ENCODE measurements at regions not wholly inside any gene's neighbourhood (a gene's known extent, or its start where the extent isn't known, plus 50 kb on each side); places are given as distances from the start of the nearest gene placed in this dataset.
"Not testable (repeated sequence)": the region's sequence is repeated elsewhere in the genome, so short reads cannot be mapped to it uniquely, and the experiment has no call there.

DNA sequence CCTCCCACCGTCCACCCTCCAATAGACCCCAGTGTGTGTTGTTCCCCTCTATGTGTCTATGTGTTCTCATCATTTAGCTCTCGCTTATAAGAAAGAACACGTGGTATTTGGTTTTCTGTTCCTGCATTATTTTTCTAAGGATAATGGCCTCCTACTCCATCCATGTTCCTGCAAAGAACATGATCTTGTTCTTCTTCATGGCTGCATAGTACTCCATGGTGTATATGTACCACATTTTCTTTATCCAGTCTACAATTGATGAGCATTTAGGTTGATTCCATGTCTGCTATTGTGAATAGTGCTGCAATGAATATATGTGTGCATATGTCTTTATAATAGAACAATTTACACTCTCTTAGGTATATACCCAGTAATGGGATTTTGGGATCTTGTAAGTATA lies 219.3 kb downstream of the FAM43A start:
- TF ChIP-seq, protein P1, sequence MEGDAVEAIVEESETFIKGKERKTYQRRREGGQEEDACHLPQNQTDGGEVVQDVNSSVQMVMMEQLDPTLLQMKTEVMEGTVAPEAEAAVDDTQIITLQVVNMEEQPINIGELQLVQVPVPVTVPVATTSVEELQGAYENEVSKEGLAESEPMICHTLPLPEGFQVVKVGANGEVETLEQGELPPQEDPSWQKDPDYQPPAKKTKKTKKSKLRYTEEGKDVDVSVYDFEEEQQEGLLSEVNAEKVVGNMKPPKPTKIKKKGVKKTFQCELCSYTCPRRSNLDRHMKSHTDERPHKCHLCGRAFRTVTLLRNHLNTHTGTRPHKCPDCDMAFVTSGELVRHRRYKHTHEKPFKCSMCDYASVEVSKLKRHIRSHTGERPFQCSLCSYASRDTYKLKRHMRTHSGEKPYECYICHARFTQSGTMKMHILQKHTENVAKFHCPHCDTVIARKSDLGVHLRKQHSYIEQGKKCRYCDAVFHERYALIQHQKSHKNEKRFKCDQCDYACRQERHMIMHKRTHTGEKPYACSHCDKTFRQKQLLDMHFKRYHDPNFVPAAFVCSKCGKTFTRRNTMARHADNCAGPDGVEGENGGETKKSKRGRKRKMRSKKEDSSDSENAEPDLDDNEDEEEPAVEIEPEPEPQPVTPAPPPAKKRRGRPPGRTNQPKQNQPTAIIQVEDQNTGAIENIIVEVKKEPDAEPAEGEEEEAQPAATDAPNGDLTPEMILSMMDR (IDR thresholded peaks at IDR 0.05) = not testable (repeated sequence)
- not testable (repeated sequence) for TF ChIP-seq EZH2phosphoT487, EZH2 (IDR thresholded peaks at IDR 0.05)
